IMR-90 (cell line): ENCODE measurements at regions not wholly inside any gene's neighbourhood (a gene's known extent, or its start where the extent isn't known, plus 50 kb on each side); places are given as distances from the start of the nearest gene placed in this dataset.

ENCODE experiments used
- ATAC-seq: fragments of 200-7000 bp; cut with Tn5 transposase; 2 replicates; pipeline ENCODE4 v1.9.1; 2020; ENCODE audit warnings: low read depth, mild to moderate bottlenecking, moderate library complexity
- BruUV-seq: library from RNA; stranded (reverse); fragments of 400-500 nt; replicated peaks from 2 replicates; lab custom pipeline; 2021; lab: Mats Ljungman, UMichigan
- CTCF ChIA-PET: fragments of 300-600 bp; formaldehyde crosslinking; extraction: SDS; loops from one replicate; lab custom pipeline; 2021; ENCODE audit warnings: antibody characterized with exemption; lab: Yijun Ruan, JAX
- POLR2A ChIA-PET: fragments of 300-600 bp; sonication (Branson Sonifier 250); formaldehyde crosslinking; loops from one replicate; lab custom pipeline; 2022; ENCODE audit warnings: antibody characterized with exemption; ENCODE audit not compliant: unreplicated experiment; lab: Charles Lee
- DNase-seq: peaks from one replicate; pipeline ENCODE4 v3.0.0; 2013
- H2AFZ ChIP-seq: replicated peaks from 2 replicates; pipeline ENCODE3; 2013; ENCODE audit warnings: low read length, mild to moderate bottlenecking; ENCODE audit not compliant: poor library complexity
- H2AK5ac ChIP-seq: 2 replicates; pipeline ENCODE4 v1.6.1; 2013; ENCODE audit warnings: low read depth, low read length, inconsistent platforms
- H2AK9ac ChIP-seq: replicated peaks from 2 replicates; pipeline ENCODE3; 2013; ENCODE audit warnings: mild to moderate bottlenecking, low read depth, low read length, moderate library complexity; ENCODE audit not compliant: poor library complexity
- H2BK120ac ChIP-seq: 2 replicates; pipeline ENCODE4 v1.6.1; 2013; ENCODE audit warnings: low read depth, low read length, inconsistent platforms
- H2BK15ac ChIP-seq: 3 replicates; pipeline ENCODE4 v1.6.1; 2013; ENCODE audit warnings: low read depth, low read length, inconsistent platforms
- H2BK20ac ChIP-seq: 2 replicates; pipeline ENCODE4 v1.6.1; 2013; ENCODE audit warnings: low read depth, mild to moderate bottlenecking, inconsistent platforms, low read length, moderate library complexity
- H2BK5ac ChIP-seq: 2 replicates; pipeline ENCODE4 v1.6.1; 2013; ENCODE audit warnings: mild to moderate bottlenecking, low read depth, low read length, inconsistent platforms; ENCODE audit not compliant: poor library complexity, severe bottlenecking
- H3K14ac ChIP-seq: replicated peaks from 2 replicates; pipeline ENCODE4 v1.6.1; 2013; ENCODE audit warnings: low read depth, low read length, inconsistent platforms
- H3K18ac ChIP-seq: 2 replicates; pipeline ENCODE4 v1.6.1; 2013; ENCODE audit warnings: low read depth, low read length, control low read depth
- H3K23ac ChIP-seq: 2 replicates; pipeline ENCODE4 v1.6.1; 2013; ENCODE audit warnings: low read depth, low read length, inconsistent platforms
- H3K27ac ChIP-seq: 2 replicates; pipeline ENCODE4 v1.5.1; 2013; ENCODE audit warnings: mild to moderate bottlenecking, control low read depth, low read length; ENCODE audit not compliant: insufficient read depth
- H3K27me3 ChIP-seq: 2 replicates; pipeline ENCODE4 v1.6.1; 2013; ENCODE audit warnings: low read length; ENCODE audit not compliant: control insufficient read depth, insufficient read depth
- H3K36me3 ChIP-seq: 2 replicates; pipeline ENCODE4 v1.6.1; 2013; ENCODE audit warnings: low read length, mixed read lengths; ENCODE audit not compliant: control insufficient read depth, insufficient read depth
- H3K4ac ChIP-seq: 2 replicates; pipeline ENCODE4 v1.6.1; 2013; ENCODE audit warnings: low read depth, low read length, inconsistent platforms
- H3K4me1 ChIP-seq: 2 replicates; pipeline ENCODE4 v1.6.1; 2013; ENCODE audit warnings: low read length, mixed read lengths; ENCODE audit not compliant: control insufficient read depth, insufficient read depth
- H3K4me2 ChIP-seq: 2 replicates; pipeline ENCODE4 v1.6.1; 2013; ENCODE audit warnings: low read depth, mild to moderate bottlenecking, control low read depth, low read length, moderate library complexity
- H3K4me3 ChIP-seq: 2 replicates; pipeline ENCODE4 v1.5.1; 2013; ENCODE audit warnings: low read depth, mild to moderate bottlenecking, control low read depth, low read length, moderate library complexity; ENCODE audit not compliant: insufficient read depth
- H3K56ac ChIP-seq: 2 replicates; pipeline ENCODE4 v1.6.1; 2013; ENCODE audit warnings: low read length, inconsistent platforms; ENCODE audit not compliant: insufficient read depth; ENCODE audit errors: extremely low read depth
- H3K79me1 ChIP-seq, 2 experiments: 2 replicates each; pipeline ENCODE4 v1.6.1; 2013; ENCODE audit warnings: low read length in 2 of 2, inconsistent platforms in 1 of 2, low read depth in 1 of 2
- H3K9ac ChIP-seq: 2 replicates; pipeline ENCODE4 v1.6.1; 2013; ENCODE audit warnings: low read depth, low read length, control low read depth
- H3K9me1 ChIP-seq: 2 replicates; pipeline ENCODE4 v1.6.1; 2013; ENCODE audit warnings: low read length, inconsistent platforms; ENCODE audit not compliant: insufficient read depth
- H3K9me3 ChIP-seq: 2 replicates; pipeline ENCODE4 v1.6.1; 2013; ENCODE audit warnings: low read length; ENCODE audit not compliant: control insufficient read depth, insufficient read depth
- H4K20me1 ChIP-seq: 2 replicates; pipeline ENCODE4 v1.6.1; 2013; ENCODE audit warnings: low read length, inconsistent platforms; ENCODE audit not compliant: insufficient read depth
- H4K5ac ChIP-seq: 2 replicates; pipeline ENCODE4 v1.6.1; 2013; ENCODE audit warnings: mild to moderate bottlenecking, low read depth, low read length, control low read depth
- H4K8ac ChIP-seq, 2 experiments: 2 replicates each; pipeline ENCODE4 v1.6.1; 2013; ENCODE audit warnings: low read depth in 2 of 2, low read length in 2 of 2, control low read depth in 1 of 2, inconsistent platforms in 1 of 2
- H4K91ac ChIP-seq: 2 replicates; pipeline ENCODE4 v1.6.1; 2013; ENCODE audit warnings: low read depth, low read length, inconsistent platforms; ENCODE audit not compliant: insufficient read depth
- BHLHE40 ChIP-seq: fragments of 150-350 bp; IDR thresholded peaks from 2 replicates; pipeline ENCODE4 v1.6.1; 2016; ENCODE audit warnings: mild to moderate bottlenecking, low read depth, low read length
- CEBPB ChIP-seq: IDR thresholded peaks from 2 replicates; pipeline ENCODE4 v1.6.1; 2012; ENCODE audit warnings: low read depth, low read length, improper control_type of control experiment
- CHD1 ChIP-seq: IDR thresholded peaks from 2 replicates; pipeline ENCODE4 v1.6.1; 2012; ENCODE audit warnings: low read depth, low read length, improper control_type of control experiment
- FOS ChIP-seq: fragments of 150-350 bp; IDR thresholded peaks from 2 replicates; pipeline ENCODE4 v1.6.1; 2016; ENCODE audit warnings: low read depth, low read length
- MAFK ChIP-seq: IDR thresholded peaks from 2 replicates; pipeline ENCODE4 v1.6.1; 2012; ENCODE audit warnings: low read depth, low read length, improper control_type of control experiment
- MAZ ChIP-seq: IDR thresholded peaks from 2 replicates; pipeline ENCODE4 v1.6.1; 2012; ENCODE audit warnings: low read depth, mild to moderate bottlenecking, low read length, improper control_type of control experiment, moderate library complexity, borderline replicate concordance
- MXI1 ChIP-seq: IDR thresholded peaks from 2 replicates; pipeline ENCODE4 v1.6.1; 2012; ENCODE audit warnings: low read depth, mild to moderate bottlenecking, low read length, moderate library complexity, borderline replicate concordance
- NFE2L2 ChIP-seq: fragments of 150-350 bp; IDR thresholded peaks from 2 replicates; pipeline ENCODE4 v1.6.1; 2016; ENCODE audit warnings: low read depth, mild to moderate bottlenecking, low read length
- POLR2A ChIP-seq: IDR thresholded peaks from 2 replicates; pipeline ENCODE4 v1.6.1; 2012; ENCODE audit warnings: mild to moderate bottlenecking, low read depth, low read length
- RAD21 ChIP-seq: IDR thresholded peaks from 2 replicates; pipeline ENCODE4 v1.6.1; 2012; ENCODE audit warnings: low read length, improper control_type of control experiment
- RCOR1 ChIP-seq: IDR thresholded peaks from 2 replicates; pipeline ENCODE4 v1.6.1; 2012; ENCODE audit warnings: mild to moderate bottlenecking, low read length, improper control_type of control experiment; ENCODE audit not compliant: insufficient replicate concordance
- RFX5 ChIP-seq: IDR thresholded peaks from 2 replicates; pipeline ENCODE4 v1.8.0; 2012; ENCODE audit warnings: low read depth, mild to moderate bottlenecking, low read length, moderate library complexity
- SMC3 ChIP-seq: fragments of 150-350 bp; IDR thresholded peaks from 2 replicates; pipeline ENCODE4 v1.6.1; 2016; ENCODE audit warnings: low read depth, mild to moderate bottlenecking, antibody characterized with exemption, low read length, moderate library complexity
- WGBS, 2 experiments: methylation state at CpG; one replicate each; pipeline versions ENCODE4 v1.1.5 to v1.1.7; 2013; ENCODE audit warnings: missing lambda C conversion rate in 2 of 2; ENCODE audit not compliant: insufficient read length in 1 of 2; ENCODE audit errors: extremely low coverage in 2 of 2; 5-methylcytosine and 5-hydroxymethylcytosine counted together
- dilution Hi-C: fragments of 300-500 bp; cut with HindIII; formaldehyde crosslinking; loops from one replicate; pipeline ENCODE4 v1.14.3; 2018; ENCODE audit warnings: low sequenced_read_pairs; ENCODE audit not compliant: unreplicated experiment
- in situ Hi-C: fragments of 300-500 bp; cut with MboI; formaldehyde crosslinking; loops from 3 replicates; pipeline ENCODE4 v1.14.3; 2019; ENCODE audit warnings: low sequenced_read_pairs, inconsistent platforms, mixed read lengths
- intact Hi-C: fragments of 100-400 bp; cut with micrococcal nuclease; formaldehyde crosslinking; loops from 2 replicates; pipeline ENCODE4 v1.10.0; 2022
- TF ChIP-seq, protein P1 (sequence below): fragments of 150-350 bp; IDR thresholded peaks from 2 replicates; pipeline ENCODE4 v1.6.1; 2016; ENCODE audit warnings: low read depth, mild to moderate bottlenecking, low read length, moderate library complexity, borderline replicate concordance
- TF ChIP-seq, protein P2 (sequence below): fragments of 150-350 bp; IDR thresholded peaks from 2 replicates; pipeline ENCODE4 v1.6.1; 2017; ENCODE audit warnings: mild to moderate bottlenecking, antibody characterized with exemption, low read length, low read depth
- TF ChIP-seq, protein P3 (sequence below): conservative IDR thresholded peaks from 2 replicates; pipeline ENCODE4 v1.5.1; 2012; ENCODE audit warnings: mild to moderate bottlenecking, low read depth, low read length, improper control_type of control experiment

DNA sequence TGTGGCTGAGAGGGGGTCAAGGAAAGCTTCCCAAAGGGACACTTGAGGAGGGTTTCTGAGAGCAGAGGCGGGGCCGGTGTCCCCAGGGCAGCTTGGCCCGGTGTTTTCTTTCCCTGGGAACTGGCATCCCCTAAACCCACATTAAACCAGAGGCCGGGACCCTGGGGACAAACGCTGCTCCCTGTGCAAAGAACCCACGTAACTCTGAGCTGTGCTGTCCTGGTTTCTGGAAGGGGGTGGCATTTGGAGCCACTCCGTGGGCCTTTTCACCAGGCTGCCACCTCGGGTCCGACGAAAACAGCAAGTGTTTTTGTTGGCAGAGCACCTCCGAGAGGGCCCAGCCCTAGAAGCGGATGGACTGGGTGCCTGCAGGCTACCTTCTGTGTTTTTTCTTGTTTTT lies 100.2 kb upstream of the ANO1 start:
- 78% methylated on average over 5 of the region's 12 CpGs; no CpG with 5 or more reads in 1 of the 2 experiments for WGBS, 2 experiments
- H3K79me1 ChIP-seq: no peaks in the 10 kb centered on the region
- no peak overlapping the region for H3K56ac ChIP-seq
- no peak overlapping the region for H4K91ac ChIP-seq
- H2BK15ac ChIP-seq: no peak overlapping the region
- no peak overlapping the region for H2AK9ac ChIP-seq
- DNase-seq (no peak), ATAC-seq (no peak)
- H4K20me1 ChIP-seq: no peaks in the 10 kb centered on the region
- no peak overlapping the region for H4K8ac ChIP-seq
- H3K36me3 ChIP-seq: no peaks in the 10 kb centered on the region
- no peak overlapping the region for H3K18ac ChIP-seq
- H2AK5ac ChIP-seq: no peak overlapping the region
- peak overlapping the region; percentile 11 for H2AFZ ChIP-seq
- no peak overlapping the region for H3K14ac ChIP-seq
- H3K27me3 ChIP-seq: no peaks in the 10 kb centered on the region
- BruUV-seq: no TSS peak
- dilution Hi-C loops (no loop called here), in situ Hi-C loops (no loop called here), intact Hi-C loops (no loop called here)
- no peaks in the 10 kb centered on the region for H3K9me3 ChIP-seq
- H3K9ac ChIP-seq: no peak overlapping the region
- H3K9me1 ChIP-seq: peaks cover 7% of the 10 kb centered on the region
- POLR2A ChIA-PET: interaction anchor here (0.6 kb wide), 1 partner anchor 13 kb away, joined by 3 read pairs; no protein-coding TSS in a partner anchor
- H2BK20ac ChIP-seq: no peak overlapping the region
- H3K23ac ChIP-seq: no peak overlapping the region
- TF ChIP-seq MAFK: no peak
- TF ChIP-seq SMC3: no peak
- no peak for TF ChIP-seq NFE2L2
- TF ChIP-seq FOS: no peak
- TF ChIP-seq RCOR1: no peak
- TF ChIP-seq, protein P1, sequence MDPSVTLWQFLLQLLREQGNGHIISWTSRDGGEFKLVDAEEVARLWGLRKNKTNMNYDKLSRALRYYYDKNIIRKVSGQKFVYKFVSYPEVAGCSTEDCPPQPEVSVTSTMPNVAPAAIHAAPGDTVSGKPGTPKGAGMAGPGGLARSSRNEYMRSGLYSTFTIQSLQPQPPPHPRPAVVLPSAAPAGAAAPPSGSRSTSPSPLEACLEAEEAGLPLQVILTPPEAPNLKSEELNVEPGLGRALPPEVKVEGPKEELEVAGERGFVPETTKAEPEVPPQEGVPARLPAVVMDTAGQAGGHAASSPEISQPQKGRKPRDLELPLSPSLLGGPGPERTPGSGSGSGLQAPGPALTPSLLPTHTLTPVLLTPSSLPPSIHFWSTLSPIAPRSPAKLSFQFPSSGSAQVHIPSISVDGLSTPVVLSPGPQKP: no peak
- TF ChIP-seq, protein P2, sequence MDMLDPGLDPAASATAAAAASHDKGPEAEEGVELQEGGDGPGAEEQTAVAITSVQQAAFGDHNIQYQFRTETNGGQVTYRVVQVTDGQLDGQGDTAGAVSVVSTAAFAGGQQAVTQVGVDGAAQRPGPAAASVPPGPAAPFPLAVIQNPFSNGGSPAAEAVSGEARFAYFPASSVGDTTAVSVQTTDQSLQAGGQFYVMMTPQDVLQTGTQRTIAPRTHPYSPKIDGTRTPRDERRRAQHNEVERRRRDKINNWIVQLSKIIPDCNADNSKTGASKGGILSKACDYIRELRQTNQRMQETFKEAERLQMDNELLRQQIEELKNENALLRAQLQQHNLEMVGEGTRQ: no peak
- TF ChIP-seq POLR2A: no peak
- TF ChIP-seq BHLHE40: no peak
- TF ChIP-seq RFX5: no peak
- no peak for TF ChIP-seq CEBPB
- no peak for TF ChIP-seq MXI1
- TF ChIP-seq, protein P3, sequence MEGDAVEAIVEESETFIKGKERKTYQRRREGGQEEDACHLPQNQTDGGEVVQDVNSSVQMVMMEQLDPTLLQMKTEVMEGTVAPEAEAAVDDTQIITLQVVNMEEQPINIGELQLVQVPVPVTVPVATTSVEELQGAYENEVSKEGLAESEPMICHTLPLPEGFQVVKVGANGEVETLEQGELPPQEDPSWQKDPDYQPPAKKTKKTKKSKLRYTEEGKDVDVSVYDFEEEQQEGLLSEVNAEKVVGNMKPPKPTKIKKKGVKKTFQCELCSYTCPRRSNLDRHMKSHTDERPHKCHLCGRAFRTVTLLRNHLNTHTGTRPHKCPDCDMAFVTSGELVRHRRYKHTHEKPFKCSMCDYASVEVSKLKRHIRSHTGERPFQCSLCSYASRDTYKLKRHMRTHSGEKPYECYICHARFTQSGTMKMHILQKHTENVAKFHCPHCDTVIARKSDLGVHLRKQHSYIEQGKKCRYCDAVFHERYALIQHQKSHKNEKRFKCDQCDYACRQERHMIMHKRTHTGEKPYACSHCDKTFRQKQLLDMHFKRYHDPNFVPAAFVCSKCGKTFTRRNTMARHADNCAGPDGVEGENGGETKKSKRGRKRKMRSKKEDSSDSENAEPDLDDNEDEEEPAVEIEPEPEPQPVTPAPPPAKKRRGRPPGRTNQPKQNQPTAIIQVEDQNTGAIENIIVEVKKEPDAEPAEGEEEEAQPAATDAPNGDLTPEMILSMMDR: no peak
- no peak for TF ChIP-seq MAZ
- TF ChIP-seq CHD1: no peak
- no peak for TF ChIP-seq RAD21
- no peak overlapping the region for H3K27ac ChIP-seq
- no peak overlapping the region for H3K4me3 ChIP-seq
- no peak overlapping the region for H4K5ac ChIP-seq
- H2BK5ac ChIP-seq: no peak overlapping the region
- CTCF ChIA-PET: interaction anchor here (1.2 kb wide), 1 partner anchor 11 kb away, joined by 4 read pairs; no protein-coding TSS in a partner anchor
- H3K4me2 ChIP-seq: no peak overlapping the region
- H3K4me1 ChIP-seq: peaks cover 4% of the 10 kb centered on the region
- H3K4ac ChIP-seq: no peak overlapping the region; the same call in 1 of the 2 replicates
- H2BK120ac ChIP-seq: no peak overlapping the region
